ENCODE measurements at regions not wholly inside any gene's neighbourhood (a gene's known extent, or its start where the extent isn't known, plus 50 kb on each side); places are given as distances from the start of the nearest gene placed in this dataset.

- H3K27me3 ChIP-seq (ENCODE audit: insufficient read depth in 3 of 3, low read length in 2 of 3), result peaks cover 0 to 32% (median 9%) of the 10 kb centered on the region in 3 donors
- no peaks in the 10 kb centered on the region for H3K9me3 ChIP-seq
- no peaks in the 10 kb centered on the region for H3K36me3 ChIP-seq (ENCODE audit: insufficient read depth in 1 of 2, low read depth in 1 of 2)
- DNase-seq (peak in 1 of 2 donors; percentile 44), ATAC-seq (no peak)
- TF ChIP-seq CTCF (IDR thresholded peaks at IDR 0.05), result no peak
- H3K27ac ChIP-seq, result no peak overlapping the region
- no peak overlapping the region for H3K4me3 ChIP-seq
- intact Hi-C loops (cut with DNase I), result no loop called here
- no peaks in the 10 kb centered on the region for H3K4me1 ChIP-seq
- 90 to 91% (median 91%) methylated on average over 31 to 37 of the region's 37 CpGs for WGBS, 3 donors
Measured at GRCh38 chr4:1503583-1504471, 97.6 kb upstream of the NKX1-1 start.

GRCh38 chr4:1502976-1503375 is 96.7 kb upstream of the NKX1-1 start:
- intact Hi-C loops (cut with DNase I), result no loop called here
- H3K4me3 ChIP-seq, result no peak overlapping the region

GRCh38 chr4:1502501-1502886 is 96.3 kb upstream of the NKX1-1 start:
- Histone ChIP-seq H3K9me3 (no peaks in the 10 kb centered on the region), H3K36me3 (ENCODE audit: insufficient read depth in 1 of 2, low read depth in 1 of 2) (no peaks in the 10 kb centered on the region), H3K4me3 (no peak overlapping the region), H3K27me3 (ENCODE audit: insufficient read depth in 3 of 3, low read length in 2 of 3) (peaks cover 0 to 36% (median 4%) of the 10 kb centered on the region in 3 donors), H3K4me1 (no peaks in the 10 kb centered on the region), H3K27ac (no peak overlapping the region)
- 64 to 73% (median 72%) methylated on average over 15 to 16 of the region's 16 CpGs for WGBS, 3 donors
- no peak for ATAC-seq
- TF ChIP-seq CTCF (IDR thresholded peaks at IDR 0.05), result no peak
- intact Hi-C loops (cut with DNase I), result no loop called here
- DNase-seq, result no peak

More at GRCh38 chr4:1502976-1503375, 96.7 kb upstream of the NKX1-1 start:
- no peak for TF ChIP-seq CTCF (IDR thresholded peaks at IDR 0.05)
- WGBS, 3 donors, result 63 to 69% (median 66%) methylated on average over 16 of the region's 16 CpGs
- peak in 1 of 2 donors; percentile 34 for DNase-seq
- ATAC-seq, result no peak
- Histone ChIP-seq H3K9me3 (no peaks in the 10 kb centered on the region), H3K27ac (no peak overlapping the region), H3K36me3 (ENCODE audit: insufficient read depth in 1 of 2, low read depth in 1 of 2) (no peaks in the 10 kb centered on the region), H3K4me1 (no peaks in the 10 kb centered on the region), H3K27me3 (ENCODE audit: insufficient read depth in 3 of 3, low read length in 2 of 3) (peaks cover 0 to 34% (median 4%) of the 10 kb centered on the region in 3 donors)

- Histone ChIP-seq H3K36me3 (ENCODE audit: insufficient read depth in 1 of 2, low read depth in 1 of 2) (no peaks in the 10 kb centered on the region), H3K4me3 (no peak overlapping the region), H3K27ac (no peak overlapping the region), H3K9me3 (no peaks in the 10 kb centered on the region), H3K27me3 (ENCODE audit: insufficient read depth in 3 of 3, low read length in 2 of 3) (peaks cover 0 to 34% (median 4%) of the 10 kb centered on the region in 3 donors), H3K4me1 (no peaks in the 10 kb centered on the region)
- intact Hi-C loops (cut with DNase I), result no loop called here
- TF ChIP-seq CTCF (IDR thresholded peaks at IDR 0.05), result no peak
- DNase-seq (peak in 1 of 2 donors; percentile 54), ATAC-seq (peak in 1 of 4 donors; percentile 45)
- WGBS, 3 donors, result 29 to 44% (median 40%) methylated on average over 20 to 23 of the region's 23 CpGs
Measured at GRCh38 chr4:1501754-1502500, 95.7 kb upstream of the NKX1-1 start.
